Fibroblast of lung (primary cell): ENCODE measurements at regions not wholly inside any gene's neighbourhood (a gene's known extent, or its start where the extent isn't known, plus 50 kb on each side); places are given as distances from the start of the nearest gene placed in this dataset.
A peak's percentile ranks its signal among the peaks of the same experiment; 100 is the strongest.

Experiments used
- DNase-seq, 2 donors: peaks; one replicate each; pipeline versions ENCODE4 v3.0.0 to v3.0.0-alpha.2; 2010; ENCODE audit warnings: low read depth in 2 of 2
- H2AFZ ChIP-seq: 2 replicates; pipeline ENCODE4 v1.5.1; 2012; ENCODE audit warnings: low read length, control low read depth, inconsistent platforms
- H3K27ac ChIP-seq: 2 replicates; pipeline ENCODE4 v1.5.1; 2011; ENCODE audit warnings: low read length, control low read depth; ENCODE audit not compliant: insufficient read depth
- H3K27me3 ChIP-seq: 2 replicates; pipeline ENCODE4 v1.5.1; 2011; ENCODE audit warnings: mild to moderate bottlenecking, low read length; ENCODE audit not compliant: control insufficient read depth, insufficient read depth
- H3K36me3 ChIP-seq: 2 replicates; pipeline ENCODE4 v1.5.1; 2011; ENCODE audit warnings: low read length; ENCODE audit not compliant: control insufficient read depth, insufficient read depth
- H3K4me1 ChIP-seq: 2 replicates; pipeline ENCODE4 v1.5.1; 2011; ENCODE audit warnings: low read length; ENCODE audit not compliant: control insufficient read depth, insufficient read depth; ENCODE audit errors: extremely low read depth
- H3K4me2 ChIP-seq: 2 replicates; pipeline ENCODE4 v1.5.1; 2011; ENCODE audit warnings: low read length, control low read depth; ENCODE audit not compliant: insufficient read depth; ENCODE audit errors: extremely low read depth
- H3K4me3 ChIP-seq, 4 experiments: fragments of 200-600 bp in 1 of 4; sonication (generic) in 1 of 4; replicated peaks in 1 of 4; 2 replicates each; pipeline ENCODE4 v1.5.1; 2011 to 2016; ENCODE audit warnings: low read length in 4 of 4, low read depth in 3 of 4, mild to moderate bottlenecking in 3 of 4, control low read depth in 2 of 4, inconsistent platforms in 1 of 4, mixed read lengths in 1 of 4; ENCODE audit not compliant: insufficient read depth in 1 of 4; ENCODE audit errors: control extremely low read depth in 1 of 4
- H3K79me2 ChIP-seq: 2 replicates; pipeline ENCODE4 v1.5.1; 2012; ENCODE audit warnings: mild to moderate bottlenecking, low read length, inconsistent platforms; ENCODE audit not compliant: control insufficient read depth, insufficient read depth
- H3K9ac ChIP-seq: 2 replicates; pipeline ENCODE4 v1.5.1; 2011; ENCODE audit warnings: mild to moderate bottlenecking, low read length, control low read depth; ENCODE audit not compliant: insufficient read depth
- H3K9me3 ChIP-seq: 2 replicates; pipeline ENCODE4 v1.5.1; 2012; ENCODE audit warnings: low read depth, low read length; ENCODE audit not compliant: control insufficient read depth, insufficient read depth
- H4K20me1 ChIP-seq: 2 replicates; pipeline ENCODE4 v1.5.1; 2011; ENCODE audit warnings: low read length; ENCODE audit not compliant: control insufficient read depth, insufficient read depth; ENCODE audit errors: extremely low read depth
- EZH2 ChIP-seq: IDR thresholded peaks from 2 replicates; pipeline ENCODE4 v1.5.1; 2012; ENCODE audit warnings: low read length, control low read depth, mild to moderate bottlenecking; ENCODE audit errors: missing control alignments
- TF ChIP-seq, protein P1 (sequence below), 2 donors: IDR thresholded peaks in 1 of 2; conservative IDR thresholded peaks in 1 of 2; 1 replicate in 1 of 2; 2 replicates in 1 of 2; pipeline ENCODE4 v1.5.1; 2011 to 2012; ENCODE audit warnings: low read length in 2 of 2, control low read depth in 1 of 2, inconsistent platforms in 1 of 2, low read depth in 1 of 2, mild to moderate bottlenecking in 1 of 2

- H3K4me2 ChIP-seq, result no peak overlapping the region
- DNase-seq, result peak in 1 of 2 donors; percentile 36
- H3K9ac ChIP-seq, result no peak overlapping the region
- TF ChIP-seq, protein P1, sequence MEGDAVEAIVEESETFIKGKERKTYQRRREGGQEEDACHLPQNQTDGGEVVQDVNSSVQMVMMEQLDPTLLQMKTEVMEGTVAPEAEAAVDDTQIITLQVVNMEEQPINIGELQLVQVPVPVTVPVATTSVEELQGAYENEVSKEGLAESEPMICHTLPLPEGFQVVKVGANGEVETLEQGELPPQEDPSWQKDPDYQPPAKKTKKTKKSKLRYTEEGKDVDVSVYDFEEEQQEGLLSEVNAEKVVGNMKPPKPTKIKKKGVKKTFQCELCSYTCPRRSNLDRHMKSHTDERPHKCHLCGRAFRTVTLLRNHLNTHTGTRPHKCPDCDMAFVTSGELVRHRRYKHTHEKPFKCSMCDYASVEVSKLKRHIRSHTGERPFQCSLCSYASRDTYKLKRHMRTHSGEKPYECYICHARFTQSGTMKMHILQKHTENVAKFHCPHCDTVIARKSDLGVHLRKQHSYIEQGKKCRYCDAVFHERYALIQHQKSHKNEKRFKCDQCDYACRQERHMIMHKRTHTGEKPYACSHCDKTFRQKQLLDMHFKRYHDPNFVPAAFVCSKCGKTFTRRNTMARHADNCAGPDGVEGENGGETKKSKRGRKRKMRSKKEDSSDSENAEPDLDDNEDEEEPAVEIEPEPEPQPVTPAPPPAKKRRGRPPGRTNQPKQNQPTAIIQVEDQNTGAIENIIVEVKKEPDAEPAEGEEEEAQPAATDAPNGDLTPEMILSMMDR (conservative IDR thresholded peaks at IDR 0.05 in 1 of 2, IDR thresholded peaks at IDR 0.05 in 1 of 2; ENCODE audit: low read depth in 1 of 2, low read length in 2 of 2), result no peak
- TF ChIP-seq EZH2, result no peak
- no peak overlapping the region for H3K4me3 ChIP-seq
- H3K27me3 ChIP-seq, result no peaks in the 10 kb centered on the region
- no peaks in the 10 kb centered on the region for H4K20me1 ChIP-seq
- H3K36me3 ChIP-seq, result no peaks in the 10 kb centered on the region
- no peaks in the 10 kb centered on the region for H3K9me3 ChIP-seq
- no peak overlapping the region for H3K27ac ChIP-seq
- no peak overlapping the region for H2AFZ ChIP-seq
- H3K79me2 ChIP-seq, result no peaks in the 10 kb centered on the region
- H3K4me1 ChIP-seq, result no peaks in the 10 kb centered on the region
Measured at GRCh38 chr6:17226786-17227233, 54.4 kb upstream of the RBM24 start.

- H3K36me3 ChIP-seq, result no peaks in the 10 kb centered on the region
- H3K4me3 ChIP-seq, result no peak overlapping the region
- H3K9me3 ChIP-seq, result no peaks in the 10 kb centered on the region
- no peak overlapping the region for H2AFZ ChIP-seq
- H3K4me2 ChIP-seq, result no peak overlapping the region
- no peak overlapping the region for H3K27ac ChIP-seq
- no peaks in the 10 kb centered on the region for H3K79me2 ChIP-seq
- no peak for DNase-seq
- H3K27me3 ChIP-seq, result no peaks in the 10 kb centered on the region
- no peak for TF ChIP-seq EZH2
- TF ChIP-seq, protein P1 (conservative IDR thresholded peaks at IDR 0.05 in 1 of 2, IDR thresholded peaks at IDR 0.05 in 1 of 2; ENCODE audit: low read depth in 1 of 2, low read length in 2 of 2), result no peak
- H3K9ac ChIP-seq, result no peak overlapping the region
- no peaks in the 10 kb centered on the region for H4K20me1 ChIP-seq
- no peaks in the 10 kb centered on the region for H3K4me1 ChIP-seq
Measured at GRCh38 chr6:17227403-17227802, 53.8 kb upstream of the RBM24 start.
